PC-9 (cell line): ENCODE measurements at regions not wholly inside any gene's neighbourhood (a gene's known extent, or its start where the extent isn't known, plus 50 kb on each side); places are given as distances from the start of the nearest gene placed in this dataset.

Experiments used
- EZH2 ChIP-seq: fragments of 200-600 bp; sonication (generic); IDR thresholded peaks from 2 replicates; pipeline ENCODE4 v1.8.0; 2017; ENCODE audit warnings: antibody characterized with exemption, low read depth
- TF ChIP-seq, protein P1 (sequence below): fragments of 200-600 bp; sonication (generic); conservative IDR thresholded peaks from 2 replicates; pipeline ENCODE4 v1.6.1; 2017; ENCODE audit warnings: mixed run types, antibody characterized with exemption, mild to moderate bottlenecking, moderate library complexity

DNA sequence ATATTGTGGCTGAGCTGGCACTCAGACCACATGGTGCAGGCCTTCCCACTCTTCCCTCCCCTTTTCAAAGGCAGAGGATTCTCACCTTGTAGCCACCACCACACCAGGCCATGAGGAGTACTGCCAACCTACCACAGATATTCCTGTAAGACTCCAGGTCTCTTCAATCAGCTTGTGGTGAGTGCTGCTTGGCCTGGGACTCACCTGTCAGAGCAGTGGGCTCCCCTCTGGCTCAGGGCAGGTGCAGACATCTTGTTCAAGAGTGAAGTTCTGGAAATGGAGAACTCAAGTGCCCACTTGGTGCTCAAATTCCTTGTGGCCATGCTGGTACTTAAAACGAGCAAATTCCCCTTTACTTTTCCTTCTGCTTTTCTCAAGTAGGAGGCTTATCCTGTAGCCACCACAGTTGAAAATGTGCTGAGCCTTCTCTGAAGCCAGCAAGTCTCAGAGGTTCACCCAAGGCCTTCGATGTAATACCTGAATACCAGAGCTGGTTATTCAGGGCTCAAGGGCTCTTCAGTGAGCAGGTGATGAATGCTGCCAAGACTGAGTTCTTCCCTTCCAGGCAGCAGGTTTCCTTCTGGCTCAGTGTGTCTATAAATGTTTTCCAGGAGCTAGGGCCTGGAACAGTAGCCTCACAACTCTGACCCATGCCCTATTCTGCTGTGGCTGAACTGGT is 212.9 kb downstream of the TEX13C start:
- TF ChIP-seq, protein P1, sequence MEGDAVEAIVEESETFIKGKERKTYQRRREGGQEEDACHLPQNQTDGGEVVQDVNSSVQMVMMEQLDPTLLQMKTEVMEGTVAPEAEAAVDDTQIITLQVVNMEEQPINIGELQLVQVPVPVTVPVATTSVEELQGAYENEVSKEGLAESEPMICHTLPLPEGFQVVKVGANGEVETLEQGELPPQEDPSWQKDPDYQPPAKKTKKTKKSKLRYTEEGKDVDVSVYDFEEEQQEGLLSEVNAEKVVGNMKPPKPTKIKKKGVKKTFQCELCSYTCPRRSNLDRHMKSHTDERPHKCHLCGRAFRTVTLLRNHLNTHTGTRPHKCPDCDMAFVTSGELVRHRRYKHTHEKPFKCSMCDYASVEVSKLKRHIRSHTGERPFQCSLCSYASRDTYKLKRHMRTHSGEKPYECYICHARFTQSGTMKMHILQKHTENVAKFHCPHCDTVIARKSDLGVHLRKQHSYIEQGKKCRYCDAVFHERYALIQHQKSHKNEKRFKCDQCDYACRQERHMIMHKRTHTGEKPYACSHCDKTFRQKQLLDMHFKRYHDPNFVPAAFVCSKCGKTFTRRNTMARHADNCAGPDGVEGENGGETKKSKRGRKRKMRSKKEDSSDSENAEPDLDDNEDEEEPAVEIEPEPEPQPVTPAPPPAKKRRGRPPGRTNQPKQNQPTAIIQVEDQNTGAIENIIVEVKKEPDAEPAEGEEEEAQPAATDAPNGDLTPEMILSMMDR = no peak
- TF ChIP-seq EZH2 = no peak
